ENCODE measurements at regions not wholly inside any gene's neighbourhood (a gene's known extent, or its start where the extent isn't known, plus 50 kb on each side); places are given as distances from the start of the nearest gene placed in this dataset.
"Not testable (repeated sequence)": the region's sequence is repeated elsewhere in the genome, so short reads cannot be mapped to it uniquely, and the experiment has no call there.

DNA sequence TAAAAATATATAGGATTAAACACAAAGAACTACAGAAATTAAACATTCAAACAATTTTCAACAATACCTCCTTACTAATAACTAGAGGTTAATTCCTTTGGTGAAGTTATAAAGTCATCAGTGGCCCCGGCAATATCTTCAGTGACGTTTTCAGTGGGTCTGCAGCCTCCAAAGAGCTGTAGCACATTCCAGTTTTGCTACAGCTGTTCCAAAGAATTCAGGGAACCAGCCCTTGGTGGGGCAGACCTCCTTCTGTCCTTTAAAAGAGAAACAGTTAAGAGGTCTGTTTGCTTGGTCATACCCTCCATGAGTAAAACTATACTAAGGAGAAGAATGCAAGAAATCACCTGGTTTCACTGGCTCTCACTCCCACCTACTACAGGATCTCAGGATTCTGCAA, 99.2 kb upstream of the ZDHHC17 start:
- H3K9me3 ChIP-seq, result no peaks in the 10 kb centered on the region

DNA sequence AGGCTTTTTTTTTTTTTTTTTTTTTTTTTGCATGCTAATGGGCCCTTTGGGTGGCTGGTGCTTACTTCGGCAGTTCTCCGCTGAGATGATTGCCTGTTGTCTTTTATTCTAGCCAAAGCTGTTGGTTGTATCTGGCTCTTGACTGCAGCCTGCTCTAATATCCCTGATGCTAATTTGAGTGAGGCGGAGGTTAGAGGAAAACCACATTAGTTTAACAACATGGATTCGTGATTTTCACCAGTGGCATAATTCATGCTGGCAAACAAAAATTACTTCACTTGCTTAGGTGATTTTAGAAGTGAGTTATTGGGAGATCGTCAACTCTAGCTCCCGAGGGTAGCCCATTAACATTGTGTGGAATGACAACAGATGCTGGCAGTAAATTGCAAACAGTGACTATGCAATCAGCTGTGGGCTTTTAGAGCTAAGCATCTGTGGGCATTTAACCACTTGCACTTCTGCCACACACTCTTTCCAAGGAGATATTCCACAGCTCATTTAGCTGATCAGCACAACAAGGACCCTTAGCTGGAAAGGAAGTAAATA, 97.6 kb upstream of the ZDHHC17 start:
- H3K4me3 ChIP-seq (ENCODE audit: low read depth, low read length), result no peak overlapping the region
- no peak for DNase-seq
- no peaks in the 10 kb centered on the region for H3K4me1 ChIP-seq
- no peaks in the 10 kb centered on the region for H3K36me3 ChIP-seq
- no peaks in the 10 kb centered on the region for H3K9me3 ChIP-seq
- H3K27me3 ChIP-seq, result peaks cover 3% of the 10 kb centered on the region; the same call in 1 of the 2 replicates
- TF ChIP-seq, protein P1, sequence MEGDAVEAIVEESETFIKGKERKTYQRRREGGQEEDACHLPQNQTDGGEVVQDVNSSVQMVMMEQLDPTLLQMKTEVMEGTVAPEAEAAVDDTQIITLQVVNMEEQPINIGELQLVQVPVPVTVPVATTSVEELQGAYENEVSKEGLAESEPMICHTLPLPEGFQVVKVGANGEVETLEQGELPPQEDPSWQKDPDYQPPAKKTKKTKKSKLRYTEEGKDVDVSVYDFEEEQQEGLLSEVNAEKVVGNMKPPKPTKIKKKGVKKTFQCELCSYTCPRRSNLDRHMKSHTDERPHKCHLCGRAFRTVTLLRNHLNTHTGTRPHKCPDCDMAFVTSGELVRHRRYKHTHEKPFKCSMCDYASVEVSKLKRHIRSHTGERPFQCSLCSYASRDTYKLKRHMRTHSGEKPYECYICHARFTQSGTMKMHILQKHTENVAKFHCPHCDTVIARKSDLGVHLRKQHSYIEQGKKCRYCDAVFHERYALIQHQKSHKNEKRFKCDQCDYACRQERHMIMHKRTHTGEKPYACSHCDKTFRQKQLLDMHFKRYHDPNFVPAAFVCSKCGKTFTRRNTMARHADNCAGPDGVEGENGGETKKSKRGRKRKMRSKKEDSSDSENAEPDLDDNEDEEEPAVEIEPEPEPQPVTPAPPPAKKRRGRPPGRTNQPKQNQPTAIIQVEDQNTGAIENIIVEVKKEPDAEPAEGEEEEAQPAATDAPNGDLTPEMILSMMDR (IDR thresholded peaks at IDR 0.05; ENCODE audit: low read depth, low read length), result no peak

More for the DNA sequence above, 99.2 kb upstream of the ZDHHC17 start:
- TF ChIP-seq, protein P1 (IDR thresholded peaks at IDR 0.05; ENCODE audit: low read depth, low read length), result no peak
- no peak for DNase-seq
- no peaks in the 10 kb centered on the region for H3K4me1 ChIP-seq
- H3K36me3 ChIP-seq, result no peaks in the 10 kb centered on the region
- no peak overlapping the region for H3K4me3 ChIP-seq (ENCODE audit: low read depth, low read length)
- H3K27me3 ChIP-seq, result peaks cover 3% of the 10 kb centered on the region; the same call in 1 of the 2 replicates

DNA sequence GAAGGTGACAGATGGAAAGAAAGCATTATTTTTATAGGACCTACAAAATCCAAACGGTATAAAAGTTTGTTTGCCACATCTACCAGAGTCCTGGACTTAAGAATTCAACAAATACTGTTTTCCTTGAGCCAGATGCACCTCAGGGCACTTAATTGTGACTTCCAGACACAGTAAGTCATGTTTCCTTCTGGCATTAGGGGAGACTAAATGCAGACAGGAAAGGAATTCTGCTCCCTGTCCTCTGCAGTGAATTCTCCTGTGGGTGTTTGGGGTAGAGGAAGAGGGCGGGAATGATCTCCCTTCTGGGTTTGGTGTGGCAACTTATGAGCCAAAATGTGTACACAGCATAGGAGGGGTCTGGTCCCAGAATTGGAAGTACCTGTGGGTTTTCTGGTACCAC, 93.9 kb upstream of the ZDHHC17 start:
- no peak for DNase-seq
- H3K27me3 ChIP-seq, result peaks cover 3% of the 10 kb centered on the region; the same call in 1 of the 2 replicates
- H3K4me1 ChIP-seq, result no peaks in the 10 kb centered on the region
- TF ChIP-seq, protein P1 (IDR thresholded peaks at IDR 0.05; ENCODE audit: low read depth, low read length), result no peak
- H3K4me3 ChIP-seq (ENCODE audit: low read depth, low read length), result no peak overlapping the region
- H3K9me3 ChIP-seq, result no peaks in the 10 kb centered on the region
- no peaks in the 10 kb centered on the region for H3K36me3 ChIP-seq

DNA sequence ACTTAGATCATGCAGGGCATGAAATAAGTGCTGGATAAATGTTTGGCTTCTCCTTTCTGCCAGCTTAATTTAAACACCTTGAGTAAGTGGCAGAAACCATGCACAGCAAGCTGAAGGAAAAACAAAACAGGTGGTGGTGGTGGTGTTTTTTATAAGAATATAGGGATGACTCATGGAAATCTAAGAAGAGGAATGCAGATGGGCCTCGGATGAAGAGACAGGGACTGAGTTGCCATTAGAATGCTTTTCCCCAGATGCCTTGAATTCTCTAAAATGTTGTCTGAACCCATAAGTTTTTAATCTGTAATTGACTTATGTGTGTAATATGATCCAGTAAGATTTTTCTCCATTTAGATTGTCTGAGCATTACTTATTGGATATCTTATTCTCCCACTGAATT, 93.1 kb upstream of the ZDHHC17 start:
- H3K4me3 ChIP-seq (ENCODE audit: low read depth, low read length), result no peak overlapping the region

DNA sequence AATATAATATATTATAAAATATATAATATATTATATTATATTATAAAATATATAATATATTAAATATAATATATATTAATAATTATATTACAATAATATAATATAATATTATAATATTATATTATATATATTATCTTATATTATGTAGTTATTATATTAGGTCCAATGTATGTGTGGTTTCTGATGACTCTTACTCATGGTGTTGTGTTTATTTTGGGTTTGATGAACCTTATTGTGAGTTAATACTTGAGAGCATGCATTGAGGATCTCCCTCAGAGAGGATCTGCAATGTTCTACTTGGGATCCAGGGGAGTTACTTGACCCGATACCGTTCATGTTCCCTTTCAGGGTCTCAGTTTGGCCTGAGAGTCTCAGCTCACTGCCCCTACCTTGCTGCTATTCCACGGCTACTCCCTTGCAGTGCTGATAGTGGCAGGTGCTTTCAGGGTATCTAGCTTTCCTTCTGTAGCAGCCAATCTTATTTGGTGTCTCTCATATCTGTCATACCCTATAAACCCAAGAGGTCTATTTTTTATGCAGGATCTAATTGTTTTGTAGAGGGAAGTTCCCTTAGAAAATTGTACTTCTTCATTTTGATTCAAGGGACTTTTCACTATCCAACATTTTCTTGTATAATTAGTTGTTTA, 89.1 kb upstream of the ZDHHC17 start:
- no peak overlapping the region for H3K4me3 ChIP-seq (ENCODE audit: low read depth, low read length)
- no peak for DNase-seq
- H3K9me3 ChIP-seq, result no peaks in the 10 kb centered on the region
- no peaks in the 10 kb centered on the region for H3K4me1 ChIP-seq
- no peaks in the 10 kb centered on the region for H3K36me3 ChIP-seq
- TF ChIP-seq, protein P1 (IDR thresholded peaks at IDR 0.05; ENCODE audit: low read depth, low read length), result no peak
- H3K27me3 ChIP-seq, result no peaks in the 10 kb centered on the region

More for the DNA sequence above, 93.1 kb upstream of the ZDHHC17 start:
- Histone ChIP-seq H3K4me1 (no peaks in the 10 kb centered on the region), H3K27me3 (peaks cover 3% of the 10 kb centered on the region; the same call in 1 of the 2 replicates), H3K9me3 (no peaks in the 10 kb centered on the region), H3K36me3 (no peaks in the 10 kb centered on the region)
- TF ChIP-seq, protein P1 (IDR thresholded peaks at IDR 0.05; ENCODE audit: low read depth, low read length), result no peak
- no peak for DNase-seq

DNA sequence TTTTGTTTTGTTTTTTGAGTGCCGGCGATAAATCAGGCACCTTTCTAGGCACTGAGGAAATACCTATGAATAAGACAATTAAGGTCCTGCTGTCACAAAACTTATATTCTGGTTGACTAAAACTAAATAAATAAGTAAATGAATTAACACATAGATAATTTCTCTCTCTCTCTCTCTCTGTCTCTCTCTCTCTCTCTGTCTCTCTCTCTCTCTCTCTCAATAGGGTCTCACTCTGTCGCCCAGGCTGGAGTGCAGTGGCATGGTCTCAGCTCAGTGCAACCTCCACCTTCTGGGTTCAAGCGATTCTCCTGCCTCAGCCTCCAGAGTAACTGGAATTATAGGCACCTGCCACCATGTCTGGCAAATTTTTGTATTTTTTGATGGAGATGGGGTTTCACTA, 87.7 kb upstream of the ZDHHC17 start:
- H3K9me3 ChIP-seq; H3K27me3 ChIP-seq; DNase-seq; H3K4me3 ChIP-seq (ENCODE audit: low read depth, low read length); H3K36me3 ChIP-seq; H3K4me1 ChIP-seq: not testable (repeated sequence)
